Uterus (tissue), 2 donors: ENCODE measurements at regions not wholly inside any gene's neighbourhood (a gene's known extent, or its start where the extent isn't known, plus 50 kb on each side); places are given as distances from the start of the nearest gene placed in this dataset.

Experiments used
- CTCF ChIP-seq, 4 experiments: fragments of 200-600 bp in 2 of 4; fragments of 450-650 bp in 2 of 4; sonication (generic) in 2 of 4; IDR thresholded peaks; one replicate each; pipeline ENCODE4 v1.5.1; 2016 to 2019; ENCODE audit warnings: antibody characterized with exemption in 4 of 4, mild to moderate bottlenecking in 2 of 4, moderate library complexity in 1 of 4
- POLR2A ChIP-seq, 2 donors: fragments of 450-650 bp; IDR thresholded peaks; one replicate each; pipeline ENCODE4 v1.6.1; 2016; ENCODE audit warnings: antibody characterized with exemption in 2 of 2, mild to moderate bottlenecking in 1 of 2, moderate library complexity in 1 of 2

- TF ChIP-seq CTCF (IDR thresholded peaks at IDR 0.05) (no peak), POLR2A (IDR thresholded peaks at IDR 0.05) (no peak)
Observed at GRCh38 chr4:128351502-128351901, 63.9 kb upstream of the PGRMC2 start.
